Activated naive CD4-positive, alpha-beta T cell treated with anti-CD3 and anti-CD28 coated beads for 36 hours (primary cell): ENCODE measurements at regions not wholly inside any gene's neighbourhood (a gene's known extent, or its start where the extent isn't known, plus 50 kb on each side); places are given as distances from the start of the nearest gene placed in this dataset.

Experiments
- CTCF ChIA-PET: fragments of 350-600 bp; sonication (Branson Sonifier 250); formaldehyde crosslinking; loops from one replicate; lab custom pipeline; 2021; ENCODE audit warnings: antibody characterized with exemption; lab: Charles Lee
- DNase-seq: peaks from one replicate; pipeline ENCODE4 v3.0.0-alpha.2; 2020
- H3K27ac Mint-ChIP-seq: one replicate; pipeline ENCODE4 v1.8.0; 2021; ENCODE audit warnings: mild to moderate bottlenecking, mixed read lengths
- H3K27me3 Mint-ChIP-seq: one replicate; pipeline ENCODE4 v1.8.0; 2021; ENCODE audit warnings: low read depth, mixed read lengths
- H3K36me3 Mint-ChIP-seq: one replicate; pipeline ENCODE4 v1.8.0; 2021; ENCODE audit warnings: low read depth, mixed read lengths
- H3K4me1 Mint-ChIP-seq: one replicate; pipeline ENCODE4 v1.8.0; 2021; ENCODE audit warnings: low read depth, mixed read lengths
- H3K4me3 Mint-ChIP-seq: one replicate; pipeline ENCODE4 v1.8.0; 2021; ENCODE audit warnings: mild to moderate bottlenecking, moderate library complexity, mixed read lengths
- H3K9me3 Mint-ChIP-seq: one replicate; pipeline ENCODE4 v1.8.0; 2021; ENCODE audit warnings: mixed read lengths
- intact Hi-C: fragments of 100-400 bp; cut with micrococcal nuclease; formaldehyde crosslinking; loops from one replicate; pipeline ENCODE4 v1.15.1; 2023

DNA sequence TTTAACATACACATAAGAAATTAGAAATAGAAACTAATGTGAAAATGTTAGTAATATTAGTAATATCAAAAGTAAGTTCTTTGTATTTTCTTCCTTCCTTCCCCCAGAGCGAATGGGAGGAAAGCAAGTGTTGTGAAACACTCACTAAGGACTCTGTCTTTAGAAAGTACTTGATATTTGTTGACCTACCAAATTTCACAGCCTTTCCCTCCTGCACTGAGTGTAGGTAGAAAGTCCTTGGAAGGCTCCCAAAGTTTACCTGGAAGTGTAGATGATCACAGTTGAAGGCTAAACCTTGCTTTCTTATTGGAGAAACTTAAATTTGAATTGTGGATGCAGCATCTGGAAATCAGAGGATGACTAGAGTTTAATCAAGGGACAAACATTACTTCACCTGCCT lies 1459.5 kb upstream of the SPRY2 start:
- intact Hi-C loops = no loop called here
- H3K9me3 Mint-ChIP-seq = no peaks in the 10 kb centered on the region
- H3K36me3 Mint-ChIP-seq = no peaks in the 10 kb centered on the region

DNA sequence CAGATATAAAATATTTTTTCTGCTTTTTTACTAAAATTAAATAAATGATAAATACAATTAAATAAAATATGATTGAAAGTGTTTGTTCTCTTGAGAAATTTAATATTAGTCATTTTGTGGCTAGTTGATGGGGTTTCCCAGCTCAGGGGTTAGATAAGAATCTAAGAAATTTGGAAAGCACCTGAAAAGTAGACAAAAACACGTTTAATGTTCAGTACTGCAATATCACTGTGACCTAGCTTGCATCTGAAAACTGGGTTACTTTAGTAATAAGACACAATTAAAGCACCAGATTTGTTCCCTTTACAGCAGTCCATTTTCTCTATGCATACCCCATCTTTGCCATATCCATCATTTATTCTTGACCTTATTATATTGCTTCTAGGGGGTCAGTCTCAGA lies 1454.8 kb upstream of the SPRY2 start:
- no peak overlapping the region for H3K4me3 Mint-ChIP-seq
- H3K9me3 Mint-ChIP-seq = no peaks in the 10 kb centered on the region
- no peak for DNase-seq
- H3K27ac Mint-ChIP-seq = no peak overlapping the region
- no peaks in the 10 kb centered on the region for H3K4me1 Mint-ChIP-seq
- H3K27me3 Mint-ChIP-seq = no peaks in the 10 kb centered on the region
- CTCF ChIA-PET = no interaction called here
- intact Hi-C loops = no loop called here
- no peaks in the 10 kb centered on the region for H3K36me3 Mint-ChIP-seq

More for the DNA sequence above, 1459.5 kb upstream of the SPRY2 start:
- CTCF ChIA-PET = no interaction called here
- H3K27ac Mint-ChIP-seq = no peak overlapping the region
- no peak for DNase-seq
- no peaks in the 10 kb centered on the region for H3K27me3 Mint-ChIP-seq
- no peak overlapping the region for H3K4me3 Mint-ChIP-seq
- no peaks in the 10 kb centered on the region for H3K4me1 Mint-ChIP-seq

DNA sequence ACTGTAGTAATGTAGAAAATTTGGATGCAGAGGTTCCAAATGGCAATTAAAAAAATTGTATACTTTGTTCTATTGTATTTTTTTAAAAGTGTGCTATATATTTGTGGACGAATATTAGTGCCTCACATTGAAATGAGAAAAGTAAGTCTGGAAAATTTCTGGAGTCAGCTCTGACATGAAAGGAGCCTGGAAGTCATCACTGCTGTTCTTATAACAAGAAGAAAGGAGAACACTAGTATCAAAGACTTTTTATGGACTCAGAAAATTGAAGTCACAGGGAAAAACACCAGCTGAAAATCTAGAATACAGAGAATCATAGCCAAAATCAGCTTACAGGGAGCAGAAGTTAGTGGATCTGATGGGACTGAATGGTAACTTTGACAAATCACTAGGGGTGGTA lies 1450.7 kb upstream of the SPRY2 start:
- H3K9me3 Mint-ChIP-seq = peaks cover 4% of the 10 kb centered on the region
- no peaks in the 10 kb centered on the region for H3K4me1 Mint-ChIP-seq
- no peak overlapping the region for H3K27ac Mint-ChIP-seq
- H3K27me3 Mint-ChIP-seq = no peaks in the 10 kb centered on the region
- no peak for DNase-seq
- intact Hi-C loops = no loop called here
- no peaks in the 10 kb centered on the region for H3K36me3 Mint-ChIP-seq
- CTCF ChIA-PET = interaction anchor here (0.7 kb wide), 1 partner anchor 622 kb away, joined by 3 read pairs; no protein-coding TSS in a partner anchor
- H3K4me3 Mint-ChIP-seq = no peak overlapping the region

DNA sequence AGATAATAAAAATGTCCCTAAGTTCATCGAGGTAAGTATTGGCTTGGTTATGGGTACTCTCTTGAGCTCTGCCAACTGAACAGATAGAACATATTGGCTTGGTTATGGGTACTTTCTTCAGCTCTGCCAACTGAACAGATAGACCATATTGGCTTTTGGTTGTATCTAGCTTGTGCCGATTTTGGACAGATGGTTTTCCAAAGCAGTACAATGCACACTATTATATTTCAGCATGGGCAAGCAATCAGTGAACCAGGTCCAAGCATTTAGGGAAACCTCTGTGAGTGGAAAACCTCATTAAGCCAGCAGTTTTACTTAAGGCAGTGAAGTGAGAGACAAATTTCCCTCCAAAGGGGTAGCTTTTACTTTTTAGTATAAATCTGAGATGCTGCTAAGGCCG lies 1440.5 kb upstream of the SPRY2 start:
- no peak for DNase-seq
- peaks cover 5% of the 10 kb centered on the region for H3K9me3 Mint-ChIP-seq
- CTCF ChIA-PET = no interaction called here
- intact Hi-C loops = no loop called here
- H3K4me3 Mint-ChIP-seq = no peak overlapping the region
- no peaks in the 10 kb centered on the region for H3K36me3 Mint-ChIP-seq
- no peaks in the 10 kb centered on the region for H3K4me1 Mint-ChIP-seq
- H3K27ac Mint-ChIP-seq = no peak overlapping the region
- no peaks in the 10 kb centered on the region for H3K27me3 Mint-ChIP-seq

DNA sequence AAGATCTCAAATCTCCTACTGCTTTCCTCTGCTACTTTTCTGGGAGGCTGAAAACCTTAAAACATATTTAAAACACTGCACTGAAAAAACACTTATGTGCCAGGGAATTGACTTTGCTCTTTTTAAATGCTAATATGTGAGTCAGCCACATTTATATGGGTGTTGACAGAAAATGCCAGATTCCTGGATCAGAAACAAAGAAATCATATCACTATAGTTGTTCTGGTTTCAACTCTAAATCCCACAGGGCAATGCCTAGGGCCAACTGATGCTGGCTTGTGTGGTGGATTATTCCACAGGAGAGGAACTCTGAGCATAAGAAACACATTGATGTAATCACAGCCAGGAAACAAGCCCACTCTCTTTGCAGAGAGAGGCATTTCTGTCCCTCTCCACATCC lies 1439.0 kb upstream of the SPRY2 start:
- H3K4me1 Mint-ChIP-seq = no peaks in the 10 kb centered on the region
- H3K4me3 Mint-ChIP-seq = no peak overlapping the region
- DNase-seq = no peak
- H3K36me3 Mint-ChIP-seq = no peaks in the 10 kb centered on the region
- H3K9me3 Mint-ChIP-seq = peaks cover 4% of the 10 kb centered on the region
- no peak overlapping the region for H3K27ac Mint-ChIP-seq
- CTCF ChIA-PET = no interaction called here
- intact Hi-C loops = no loop called here
- H3K27me3 Mint-ChIP-seq = no peaks in the 10 kb centered on the region

DNA sequence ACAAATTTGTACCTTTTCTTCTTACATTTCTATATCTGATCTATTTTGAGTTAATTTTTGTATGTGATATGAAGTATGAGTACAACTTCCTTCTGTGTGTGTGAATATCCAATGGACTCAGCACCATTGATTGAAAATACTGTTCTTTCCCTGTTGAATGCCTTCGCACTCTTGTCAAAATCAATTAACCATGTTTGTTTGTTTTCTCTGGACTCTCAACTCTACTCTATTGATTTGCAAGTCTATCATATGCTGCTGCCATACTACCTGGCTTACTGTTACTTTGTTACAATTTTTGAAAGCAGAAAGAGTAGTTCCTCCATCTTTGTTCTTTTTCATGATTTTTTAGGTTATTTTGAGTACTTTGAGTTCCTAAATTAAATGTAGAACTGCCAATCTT lies 1437.4 kb upstream of the SPRY2 start:
- Mint-ChIP-seq H3K4me3 (no peak overlapping the region), H3K36me3 (no peaks in the 10 kb centered on the region), H3K27me3 (no peaks in the 10 kb centered on the region), H3K4me1 (no peaks in the 10 kb centered on the region), H3K9me3 (peaks cover 9% of the 10 kb centered on the region), H3K27ac (no peak overlapping the region)
- no peak for DNase-seq
- CTCF ChIA-PET = no interaction called here
- intact Hi-C loops = no loop called here

DNA sequence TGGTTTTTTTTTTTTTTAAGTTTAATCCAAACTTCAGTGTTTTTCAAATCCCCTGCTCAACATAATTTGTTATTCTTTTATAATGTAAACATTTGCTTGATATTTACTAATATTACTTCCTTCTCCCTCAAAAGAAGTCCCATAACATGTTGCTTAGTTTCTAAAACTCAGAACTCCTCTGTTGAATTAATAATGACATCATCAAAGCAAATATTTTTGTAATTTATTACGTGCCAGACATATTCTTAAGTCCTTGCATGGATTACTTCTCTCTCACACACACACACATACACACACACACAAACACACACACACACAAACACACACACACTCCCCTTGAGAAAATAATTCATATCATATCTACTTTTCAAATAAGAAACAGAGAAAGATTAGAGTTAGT lies 1432.3 kb upstream of the SPRY2 start:
- DNase-seq = no peak
- H3K9me3 Mint-ChIP-seq = peaks cover 9% of the 10 kb centered on the region
- intact Hi-C loops = no loop called here
- no peaks in the 10 kb centered on the region for H3K27me3 Mint-ChIP-seq
- CTCF ChIA-PET = no interaction called here
- H3K36me3 Mint-ChIP-seq = no peaks in the 10 kb centered on the region
- no peak overlapping the region for H3K4me3 Mint-ChIP-seq
- H3K4me1 Mint-ChIP-seq = no peaks in the 10 kb centered on the region
- no peak overlapping the region for H3K27ac Mint-ChIP-seq

GRCh38 chr13:81771951-81772350 lies 1431.0 kb upstream of the SPRY2 start:
- no peaks in the 10 kb centered on the region for H3K4me1 Mint-ChIP-seq
- intact Hi-C loops = no loop called here
- no peak overlapping the region for H3K27ac Mint-ChIP-seq
- CTCF ChIA-PET = interaction anchor here (0.5 to 0.6 kb wide), 2 partner anchors 77 to 303 kb away, joined by 3 read pairs; no protein-coding TSS in a partner anchor
- peaks cover 10% of the 10 kb centered on the region for H3K9me3 Mint-ChIP-seq
- no peak overlapping the region for H3K4me3 Mint-ChIP-seq
- H3K36me3 Mint-ChIP-seq = no peaks in the 10 kb centered on the region
- no peaks in the 10 kb centered on the region for H3K27me3 Mint-ChIP-seq
- DNase-seq = no peak

GRCh38 chr13:81770868-81771505 lies 1430.1 kb upstream of the SPRY2 start:
- Mint-ChIP-seq H3K4me3 (no peak overlapping the region), H3K27ac (no peak overlapping the region), H3K36me3 (no peaks in the 10 kb centered on the region), H3K4me1 (no peaks in the 10 kb centered on the region), H3K9me3 (peaks cover 14% of the 10 kb centered on the region), H3K27me3 (no peaks in the 10 kb centered on the region)
- CTCF ChIA-PET = no interaction called here
- intact Hi-C loops = no loop called here
- DNase-seq = no peak

DNA sequence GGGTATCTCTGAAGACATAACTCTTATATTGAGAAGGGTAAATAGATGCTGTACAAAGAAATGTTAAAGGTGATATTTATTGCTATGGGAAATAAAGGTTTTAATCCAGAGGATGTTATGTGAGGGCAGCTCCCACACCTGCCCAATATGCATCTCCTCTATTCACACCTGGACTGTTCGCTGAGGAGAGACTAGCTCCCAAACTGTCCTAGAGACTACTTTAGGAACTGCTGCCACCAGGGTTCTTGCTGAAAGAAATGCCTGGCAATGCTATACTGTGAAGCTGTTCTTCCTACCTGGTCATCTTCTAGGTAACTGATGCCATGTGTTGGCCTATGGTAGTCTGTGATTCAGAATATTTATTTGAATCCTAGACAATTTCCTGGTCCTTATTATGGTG lies 1421.5 kb upstream of the SPRY2 start:
- H3K27ac Mint-ChIP-seq = no peak overlapping the region
- no peaks in the 10 kb centered on the region for H3K36me3 Mint-ChIP-seq
- no peak for DNase-seq
- peaks cover 17% of the 10 kb centered on the region for H3K9me3 Mint-ChIP-seq
- intact Hi-C loops = no loop called here
- H3K4me3 Mint-ChIP-seq = no peak overlapping the region
- CTCF ChIA-PET = no interaction called here
- no peaks in the 10 kb centered on the region for H3K27me3 Mint-ChIP-seq
- H3K4me1 Mint-ChIP-seq = no peaks in the 10 kb centered on the region

DNA sequence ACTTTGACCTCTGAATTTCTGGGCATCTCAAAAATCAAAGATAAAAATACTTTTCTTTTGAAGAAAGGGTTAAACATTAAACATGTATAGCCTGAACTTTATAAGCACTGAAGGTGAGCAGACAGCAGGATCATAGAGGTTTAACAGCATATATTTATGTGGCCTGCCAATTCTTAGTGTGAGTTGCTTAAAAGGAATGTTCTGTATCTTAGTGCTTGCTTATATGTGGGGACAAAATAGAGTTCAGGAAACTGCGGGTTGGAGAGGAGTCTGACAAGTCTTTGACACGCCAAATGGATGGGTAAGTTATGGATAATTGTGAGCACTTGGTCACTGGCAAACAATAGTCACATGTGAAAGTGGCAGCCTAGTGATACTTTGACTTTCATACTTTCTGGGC lies 1419.4 kb upstream of the SPRY2 start:
- Mint-ChIP-seq H3K4me1 (no peaks in the 10 kb centered on the region), H3K27me3 (no peaks in the 10 kb centered on the region), H3K4me3 (no peak overlapping the region), H3K9me3 (peaks cover 16% of the 10 kb centered on the region), H3K27ac (no peak overlapping the region), H3K36me3 (no peaks in the 10 kb centered on the region)
- CTCF ChIA-PET = no interaction called here
- no peak for DNase-seq
- intact Hi-C loops = no loop called here

DNA sequence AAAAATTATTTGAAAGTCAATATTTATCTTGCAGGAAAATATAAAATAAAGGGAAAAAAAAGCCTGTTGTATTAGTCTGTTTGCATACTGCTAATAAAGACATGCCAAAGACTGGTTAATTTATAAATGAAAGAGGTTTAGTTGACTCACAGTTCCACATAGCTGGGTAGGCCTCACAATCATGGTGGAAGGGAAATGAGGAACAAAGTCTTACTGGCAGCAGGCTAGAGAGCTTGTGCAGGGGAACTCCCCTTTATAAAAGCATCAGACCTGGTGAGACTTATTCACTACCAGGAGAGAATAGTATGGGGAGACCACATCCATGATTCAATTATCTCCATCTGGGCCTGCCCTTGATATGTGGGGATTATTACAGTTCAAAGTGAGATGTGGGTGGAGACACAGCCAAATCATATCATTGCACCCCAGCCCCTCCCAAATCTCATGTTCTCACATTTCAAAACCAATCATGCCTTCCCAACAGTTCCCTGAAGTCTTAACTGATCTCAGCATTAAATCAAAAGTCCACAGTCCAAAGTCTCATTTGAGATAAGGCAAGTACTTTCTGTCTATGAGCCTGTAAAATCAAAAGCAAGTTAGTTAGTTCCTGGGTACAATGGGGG lies 1416.5 kb upstream of the SPRY2 start:
- CTCF ChIA-PET = no interaction called here
- Mint-ChIP-seq H3K4me3 (no peak overlapping the region), H3K4me1 (no peaks in the 10 kb centered on the region), H3K36me3 (no peaks in the 10 kb centered on the region), H3K27me3 (no peaks in the 10 kb centered on the region), H3K27ac (no peak overlapping the region), H3K9me3 (peaks cover 20% of the 10 kb centered on the region)
- intact Hi-C loops = no loop called here
- DNase-seq = no peak

DNA sequence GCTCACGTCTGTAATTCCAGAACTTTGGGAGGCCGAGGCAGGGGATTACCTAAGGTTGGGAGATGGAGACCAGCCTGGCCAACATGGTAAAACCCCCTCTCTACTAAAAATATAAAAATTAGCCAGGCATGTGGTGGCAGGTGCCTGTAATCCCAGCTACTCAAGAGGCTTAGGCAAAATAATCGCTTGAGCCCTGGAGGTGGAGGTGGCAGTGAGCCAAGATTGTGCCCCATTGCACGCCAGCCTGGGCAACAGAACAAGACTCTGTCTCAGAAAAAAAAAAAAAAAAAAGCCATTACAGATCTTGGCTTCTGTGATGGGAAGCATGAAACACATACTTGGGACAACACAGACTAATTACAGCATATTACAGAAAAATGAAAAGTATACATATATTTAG lies 1404.5 kb upstream of the SPRY2 start:
- Mint-ChIP-seq H3K4me1 (no peaks in the 10 kb centered on the region), H3K9me3 (peaks cover 5% of the 10 kb centered on the region), H3K27me3 (no peaks in the 10 kb centered on the region), H3K27ac (no peak overlapping the region), H3K4me3 (no peak overlapping the region), H3K36me3 (no peaks in the 10 kb centered on the region)
- CTCF ChIA-PET = no interaction called here
- DNase-seq = no peak
- intact Hi-C loops = no loop called here
